22Rv1 (cell line): ENCODE measurements at regions not wholly inside any gene's neighbourhood (a gene's known extent, or its start where the extent isn't known, plus 50 kb on each side); places are given as distances from the start of the nearest gene placed in this dataset.

Experiments used
- ZFX ChIP-seq: fragments of 450-650 bp; IDR thresholded peaks from 2 replicates; pipeline ENCODE4 v1.6.1; 2017; ENCODE audit warnings: antibody characterized with exemption, borderline replicate concordance
- TF ChIP-seq, protein P1 (sequence below): fragments of 450-650 bp; IDR thresholded peaks from 2 replicates; pipeline ENCODE4 v1.5.1; 2017; ENCODE audit warnings: mild to moderate bottlenecking

DNA sequence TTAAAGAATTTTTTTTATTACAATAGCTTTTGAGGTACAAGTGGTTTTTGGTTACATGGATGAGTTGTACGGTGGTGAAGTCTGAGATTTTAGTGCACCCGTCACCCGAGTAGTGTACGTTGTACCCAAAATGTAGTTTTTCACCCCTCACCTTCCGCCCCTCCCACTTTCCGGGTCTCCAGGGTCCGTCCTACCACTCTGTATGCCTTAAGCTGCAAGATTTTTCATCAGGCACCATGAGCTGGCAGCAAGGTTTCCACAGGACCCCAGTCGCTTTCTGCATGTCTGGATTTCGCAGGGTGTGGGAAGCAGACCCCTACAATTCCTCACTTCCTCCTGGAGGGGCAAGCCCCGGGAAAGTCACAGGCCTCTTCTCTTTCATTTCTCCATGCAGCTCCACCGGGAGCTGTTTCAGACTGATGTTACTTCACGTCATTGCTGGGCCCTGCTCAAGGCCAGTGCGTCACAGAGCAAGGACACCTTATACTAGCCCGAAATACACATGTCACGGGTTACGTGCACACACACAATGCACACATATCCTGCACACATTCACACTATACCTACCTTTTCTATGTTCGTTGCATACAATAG, 179.1 kb downstream of the ZFP36L2 start:
- TF ChIP-seq, protein P1, sequence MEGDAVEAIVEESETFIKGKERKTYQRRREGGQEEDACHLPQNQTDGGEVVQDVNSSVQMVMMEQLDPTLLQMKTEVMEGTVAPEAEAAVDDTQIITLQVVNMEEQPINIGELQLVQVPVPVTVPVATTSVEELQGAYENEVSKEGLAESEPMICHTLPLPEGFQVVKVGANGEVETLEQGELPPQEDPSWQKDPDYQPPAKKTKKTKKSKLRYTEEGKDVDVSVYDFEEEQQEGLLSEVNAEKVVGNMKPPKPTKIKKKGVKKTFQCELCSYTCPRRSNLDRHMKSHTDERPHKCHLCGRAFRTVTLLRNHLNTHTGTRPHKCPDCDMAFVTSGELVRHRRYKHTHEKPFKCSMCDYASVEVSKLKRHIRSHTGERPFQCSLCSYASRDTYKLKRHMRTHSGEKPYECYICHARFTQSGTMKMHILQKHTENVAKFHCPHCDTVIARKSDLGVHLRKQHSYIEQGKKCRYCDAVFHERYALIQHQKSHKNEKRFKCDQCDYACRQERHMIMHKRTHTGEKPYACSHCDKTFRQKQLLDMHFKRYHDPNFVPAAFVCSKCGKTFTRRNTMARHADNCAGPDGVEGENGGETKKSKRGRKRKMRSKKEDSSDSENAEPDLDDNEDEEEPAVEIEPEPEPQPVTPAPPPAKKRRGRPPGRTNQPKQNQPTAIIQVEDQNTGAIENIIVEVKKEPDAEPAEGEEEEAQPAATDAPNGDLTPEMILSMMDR, result no peak
- TF ChIP-seq ZFX, result no peak
